ENCODE measurements at regions not wholly inside any gene's neighbourhood (a gene's known extent, or its start where the extent isn't known, plus 50 kb on each side); places are given as distances from the start of the nearest gene placed in this dataset.
"Not testable (repeated sequence)": the region's sequence is repeated elsewhere in the genome, so short reads cannot be mapped to it uniquely, and the experiment has no call there.

GRCh38 chr18:52237551-52237950, 102.4 kb upstream of the DCC start:
- no peak for DNase-seq (ENCODE audit: low spot score)
- TF ChIP-seq CTCF (IDR thresholded peaks at IDR 0.05) = no peak
- Mint-ChIP-seq H3K4me1 (ENCODE audit: low read depth) (no peaks in the 10 kb centered on the region), H3K27ac (ENCODE audit: unreplicated experiment) (no peak overlapping the region), H3K9me3 (ENCODE audit: low read depth) (peaks cover 6% of the 10 kb centered on the region), H3K27me3 (ENCODE audit: low read depth) (peaks cover 4% of the 10 kb centered on the region), H3K4me3 (ENCODE audit: unreplicated experiment) (no peak overlapping the region), H3K36me3 (ENCODE audit: low read depth) (no peaks in the 10 kb centered on the region)

- Mint-ChIP-seq H3K27me3 (ENCODE audit: low read depth) (peaks cover 2% of the 10 kb centered on the region), H3K9me3 (ENCODE audit: low read depth) (peaks cover 21% of the 10 kb centered on the region), H3K27ac (ENCODE audit: unreplicated experiment) (no peak overlapping the region), H3K4me1 (ENCODE audit: low read depth) (no peaks in the 10 kb centered on the region), H3K36me3 (ENCODE audit: low read depth) (no peaks in the 10 kb centered on the region), H3K4me3 (ENCODE audit: unreplicated experiment) (no peak overlapping the region)
- DNase-seq (ENCODE audit: low spot score) = no peak
- TF ChIP-seq CTCF (IDR thresholded peaks at IDR 0.05) = no peak
Measured at GRCh38 chr18:52242711-52243110, 97.3 kb upstream of the DCC start.

- Mint-ChIP-seq H3K36me3 (ENCODE audit: low read depth) (no peaks in the 10 kb centered on the region), H3K9me3 (ENCODE audit: low read depth) (peaks cover 21% of the 10 kb centered on the region), H3K27ac (ENCODE audit: unreplicated experiment) (no peak overlapping the region), H3K27me3 (ENCODE audit: low read depth) (peaks cover 2% of the 10 kb centered on the region), H3K4me1 (ENCODE audit: low read depth) (no peaks in the 10 kb centered on the region), H3K4me3 (ENCODE audit: unreplicated experiment) (no peak overlapping the region)
- DNase-seq (ENCODE audit: low spot score) = no peak
- TF ChIP-seq CTCF (IDR thresholded peaks at IDR 0.05) = no peak
Measured at GRCh38 chr18:52244658-52245057, 95.3 kb upstream of the DCC start.

- H3K4me3 Mint-ChIP-seq (ENCODE audit: unreplicated experiment) = no peak overlapping the region
- H3K27me3 Mint-ChIP-seq (ENCODE audit: low read depth) = no peaks in the 10 kb centered on the region
- no peak for DNase-seq (ENCODE audit: low spot score)
- H3K9me3 Mint-ChIP-seq (ENCODE audit: low read depth) = peaks cover 7% of the 10 kb centered on the region
- H3K4me1 Mint-ChIP-seq (ENCODE audit: low read depth) = no peaks in the 10 kb centered on the region
- H3K36me3 Mint-ChIP-seq (ENCODE audit: low read depth) = no peaks in the 10 kb centered on the region
- TF ChIP-seq CTCF (IDR thresholded peaks at IDR 0.05) = no peak
- no peak overlapping the region for H3K27ac Mint-ChIP-seq (ENCODE audit: unreplicated experiment)
Measured at GRCh38 chr18:52254367-52254766, 85.6 kb upstream of the DCC start.

GRCh38 chr18:52257417-52257816, 82.6 kb upstream of the DCC start:
- not testable (repeated sequence) for H3K27ac Mint-ChIP-seq (ENCODE audit: unreplicated experiment); H3K9me3 Mint-ChIP-seq (ENCODE audit: low read depth); H3K27me3 Mint-ChIP-seq (ENCODE audit: low read depth); H3K36me3 Mint-ChIP-seq (ENCODE audit: low read depth); H3K4me1 Mint-ChIP-seq (ENCODE audit: low read depth); DNase-seq (ENCODE audit: low spot score); H3K4me3 Mint-ChIP-seq (ENCODE audit: unreplicated experiment)

- no peaks in the 10 kb centered on the region for H3K4me1 Mint-ChIP-seq (ENCODE audit: low read depth)
- H3K9me3 Mint-ChIP-seq (ENCODE audit: low read depth) = no peaks in the 10 kb centered on the region
- TF ChIP-seq CTCF (IDR thresholded peaks at IDR 0.05) = no peak
- H3K27me3 Mint-ChIP-seq (ENCODE audit: low read depth) = peaks cover 8% of the 10 kb centered on the region
- H3K4me3 Mint-ChIP-seq (ENCODE audit: unreplicated experiment) = no peak overlapping the region
- H3K27ac Mint-ChIP-seq (ENCODE audit: unreplicated experiment) = no peak overlapping the region
- DNase-seq (ENCODE audit: low spot score) = no peak
- H3K36me3 Mint-ChIP-seq (ENCODE audit: low read depth) = no peaks in the 10 kb centered on the region
Measured at GRCh38 chr18:52275817-52276216, 64.2 kb upstream of the DCC start.
